KOPT-K1 (cell line): ENCODE measurements at regions not wholly inside any gene's neighbourhood (a gene's known extent, or its start where the extent isn't known, plus 50 kb on each side); places are given as distances from the start of the nearest gene placed in this dataset.

Experiments used
- H3K27ac ChIP-seq: fragments of 200-600 bp; sonication (generic); 2 replicates; pipeline ENCODE4 v1.5.1; 2016; ENCODE audit warnings: antibody characterized with exemption, mild to moderate bottlenecking, low read depth, low read length; ENCODE audit not compliant: poor library complexity, severe bottlenecking
- H3K36me3 ChIP-seq: fragments of 200-600 bp; sonication (generic); 2 replicates; pipeline ENCODE4 v1.5.1; 2017; ENCODE audit warnings: antibody characterized with exemption, mild to moderate bottlenecking, low read length, moderate library complexity; ENCODE audit not compliant: insufficient read depth
- H3K9me3 ChIP-seq: fragments of 200-600 bp; sonication (generic); 2 replicates; pipeline ENCODE4 v1.5.1; 2017; ENCODE audit warnings: antibody characterized with exemption, low read length, mild to moderate bottlenecking; ENCODE audit not compliant: insufficient read depth, poor library complexity, severe bottlenecking

GRCh38 chr10:4050061-4050460, 265.1 kb upstream of the KLF6 start:
- Histone ChIP-seq H3K36me3 (no peaks in the 10 kb centered on the region), H3K27ac (no peak overlapping the region), H3K9me3 (no peaks in the 10 kb centered on the region)

- H3K9me3 ChIP-seq, result no peaks in the 10 kb centered on the region
- no peaks in the 10 kb centered on the region for H3K36me3 ChIP-seq
- no peak overlapping the region for H3K27ac ChIP-seq
These were observed 264.3 kb upstream of the KLF6 start for GRCh38 chr10:4049348-4049747.

GRCh38 chr10:4048236-4048864, 263.3 kb upstream of the KLF6 start:
- Histone ChIP-seq H3K36me3 (no peaks in the 10 kb centered on the region), H3K27ac (no peak overlapping the region), H3K9me3 (no peaks in the 10 kb centered on the region)

- Histone ChIP-seq H3K9me3 (peaks cover 10% of the 10 kb centered on the region), H3K36me3 (no peaks in the 10 kb centered on the region), H3K27ac (no peak overlapping the region)
These were observed 261.8 kb upstream of the KLF6 start for GRCh38 chr10:4046712-4047354.

GRCh38 chr10:4046030-4046429, 261.0 kb upstream of the KLF6 start:
- Histone ChIP-seq H3K36me3 (no peaks in the 10 kb centered on the region), H3K27ac (no peak overlapping the region), H3K9me3 (peaks cover 18% of the 10 kb centered on the region)

- Histone ChIP-seq H3K9me3 (peaks cover 28% of the 10 kb centered on the region), H3K27ac (no peak overlapping the region)
These were observed 259.1 kb upstream of the KLF6 start for GRCh38 chr10:4043897-4044665.

GRCh38 chr10:4041635-4042034, 256.6 kb upstream of the KLF6 start:
- no peaks in the 10 kb centered on the region for H3K36me3 ChIP-seq
- H3K9me3 ChIP-seq, result peaks cover 28% of the 10 kb centered on the region
- H3K27ac ChIP-seq, result no peak overlapping the region

More at GRCh38 chr10:4043897-4044665, 259.1 kb upstream of the KLF6 start:
- H3K36me3 ChIP-seq, result no peaks in the 10 kb centered on the region

GRCh38 chr10:4038000-4038399, 253.0 kb upstream of the KLF6 start:
- H3K27ac ChIP-seq, result no peak overlapping the region

GRCh38 chr10:4035599-4035945, 250.6 kb upstream of the KLF6 start:
- H3K27ac ChIP-seq, result no peak overlapping the region
- H3K36me3 ChIP-seq, result no peaks in the 10 kb centered on the region
- peaks cover 5% of the 10 kb centered on the region for H3K9me3 ChIP-seq

More at GRCh38 chr10:4038000-4038399, 253.0 kb upstream of the KLF6 start:
- no peaks in the 10 kb centered on the region for H3K36me3 ChIP-seq
- peaks cover 28% of the 10 kb centered on the region for H3K9me3 ChIP-seq

GRCh38 chr10:4034907-4035598, 250.0 kb upstream of the KLF6 start:
- Histone ChIP-seq H3K36me3 (no peaks in the 10 kb centered on the region), H3K27ac (no peak overlapping the region), H3K9me3 (peaks cover under 1% of the 10 kb centered on the region)

GRCh38 chr10:4033341-4033896, 248.4 kb upstream of the KLF6 start:
- Histone ChIP-seq H3K9me3 (no peaks in the 10 kb centered on the region), H3K27ac (no peak overlapping the region), H3K36me3 (no peaks in the 10 kb centered on the region)

- Histone ChIP-seq H3K9me3 (no peaks in the 10 kb centered on the region), H3K36me3 (no peaks in the 10 kb centered on the region), H3K27ac (no peak overlapping the region)
These were observed 244.9 kb upstream of the KLF6 start for GRCh38 chr10:4029866-4030265.

GRCh38 chr10:4028854-4029583, 244.0 kb upstream of the KLF6 start:
- Histone ChIP-seq H3K36me3 (no peaks in the 10 kb centered on the region), H3K27ac (no peak overlapping the region), H3K9me3 (no peaks in the 10 kb centered on the region)

GRCh38 chr10:4028027-4028471, 243.0 kb upstream of the KLF6 start:
- H3K36me3 ChIP-seq, result no peaks in the 10 kb centered on the region
- no peaks in the 10 kb centered on the region for H3K9me3 ChIP-seq
- no peak overlapping the region for H3K27ac ChIP-seq
